HCEC 1CT (cell line): ENCODE measurements at regions not wholly inside any gene's neighbourhood (a gene's known extent, or its start where the extent isn't known, plus 50 kb on each side); places are given as distances from the start of the nearest gene placed in this dataset.
"Not testable (repeated sequence)": the region's sequence is repeated elsewhere in the genome, so short reads cannot be mapped to it uniquely, and the experiment has no call there.

Source experiments
- DNase-seq: peaks from one replicate; pipeline ENCODE4 v3.0.0-alpha.2; 2017

DNA sequence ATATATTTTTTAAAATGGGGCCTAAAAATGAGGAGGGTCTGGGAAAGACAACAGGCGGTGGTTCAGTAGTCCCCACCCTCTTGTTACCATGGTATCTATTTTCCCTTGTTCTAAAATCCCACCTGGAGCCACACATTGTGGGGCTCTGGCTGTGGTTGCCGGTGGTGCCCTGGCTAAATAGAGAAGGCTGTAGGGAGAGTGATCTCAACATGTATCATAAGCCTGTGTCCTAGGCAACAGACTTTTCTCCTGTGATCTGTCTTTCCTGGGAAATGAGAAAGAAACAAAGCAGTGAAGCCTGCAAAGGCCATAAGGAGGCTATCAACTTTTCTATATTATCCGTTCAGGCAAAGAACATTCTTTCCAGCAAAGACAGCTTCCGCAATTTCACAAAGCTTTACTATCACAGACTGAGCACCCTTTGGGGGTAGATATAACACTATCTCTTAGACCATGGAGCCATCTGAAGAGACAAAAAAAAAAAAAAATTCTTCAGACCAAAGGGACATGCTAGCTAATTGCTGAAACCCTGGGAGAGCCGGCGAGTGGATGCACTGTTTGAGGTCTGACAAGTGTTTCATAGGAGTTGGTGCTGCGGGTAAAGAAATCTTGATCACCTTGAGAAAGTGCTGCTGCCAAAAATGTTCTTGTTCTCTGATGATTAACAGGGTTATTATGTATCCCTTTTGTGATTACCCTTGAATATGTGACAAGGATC lies 879.2 kb upstream of the DDX18 start:
- DNase-seq = no peak

GRCh38 chr2:116948258-116948657 lies 866.2 kb upstream of the DDX18 start:
- DNase-seq = no peak

DNA sequence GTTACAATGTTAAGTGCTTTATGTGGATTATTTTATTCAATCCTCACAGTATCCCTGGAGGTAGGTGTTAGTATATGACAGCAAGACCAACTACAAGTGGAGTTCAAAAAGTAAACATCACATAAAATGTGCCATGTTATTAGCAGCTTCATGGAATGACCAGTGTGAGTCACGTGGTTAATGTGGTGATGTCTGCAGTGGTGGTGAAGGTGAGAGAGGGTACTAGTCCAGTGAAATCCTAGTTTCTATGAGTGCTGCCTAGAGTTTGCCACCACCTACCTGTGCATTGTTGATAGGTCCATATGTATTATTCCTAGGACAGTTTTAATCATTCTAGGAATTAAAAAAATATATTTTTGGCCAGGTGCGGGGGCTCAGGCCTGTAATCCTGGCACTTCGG lies 865.2 kb upstream of the DDX18 start:
- DNase-seq = no peak

- DNase-seq = no peak
These were observed 862.2 kb upstream of the DDX18 start for GRCh38 chr2:116952254-116952653.

- DNase-seq = no peak
These were observed 858.8 kb upstream of the DDX18 start for GRCh38 chr2:116955646-116956045.

DNA sequence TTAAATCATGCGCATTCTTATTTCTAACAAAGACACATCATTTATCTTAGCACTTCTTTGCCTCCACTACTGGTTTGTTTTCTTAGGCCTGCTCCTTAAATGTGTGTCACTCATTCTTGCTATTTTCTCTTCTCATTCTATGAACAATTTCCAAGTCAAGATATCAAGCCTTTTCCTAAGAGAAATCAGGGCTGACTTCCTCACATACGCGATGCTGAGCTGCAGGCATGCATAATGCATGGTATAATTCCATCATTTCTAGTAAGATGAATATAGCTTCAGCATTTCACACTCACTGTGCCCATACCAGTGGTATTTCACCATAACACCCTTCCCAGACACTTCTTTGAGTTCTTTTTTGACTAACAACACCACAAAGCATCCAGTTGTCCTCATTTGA lies 838.9 kb upstream of the DDX18 start:
- DNase-seq = no peak

- no peak for DNase-seq
These were observed 834.4 kb upstream of the DDX18 start for GRCh38 chr2:116979916-116980764.

DNA sequence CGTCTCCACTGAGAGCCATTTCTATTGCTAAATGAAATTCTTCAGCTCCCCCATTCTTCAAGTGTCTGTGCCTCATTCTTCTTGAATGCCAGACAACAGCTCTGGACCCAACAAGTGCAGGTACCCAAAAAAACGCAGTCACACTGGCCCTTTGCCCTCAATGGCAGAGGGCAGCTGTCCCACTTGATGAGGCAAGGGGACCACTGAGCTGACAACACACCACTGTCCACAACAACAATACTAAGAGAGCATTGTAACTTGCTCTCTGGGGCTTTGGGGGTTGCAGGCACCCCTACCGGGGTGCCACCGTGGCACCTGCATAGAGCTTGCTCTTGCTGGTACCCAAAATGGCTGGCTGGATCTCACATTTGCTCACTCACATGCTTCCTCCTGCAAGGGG lies 827.0 kb upstream of the DDX18 start:
- DNase-seq = no peak

GRCh38 chr2:116988303-116988702 lies 826.2 kb upstream of the DDX18 start:
- DNase-seq = no peak

DNA sequence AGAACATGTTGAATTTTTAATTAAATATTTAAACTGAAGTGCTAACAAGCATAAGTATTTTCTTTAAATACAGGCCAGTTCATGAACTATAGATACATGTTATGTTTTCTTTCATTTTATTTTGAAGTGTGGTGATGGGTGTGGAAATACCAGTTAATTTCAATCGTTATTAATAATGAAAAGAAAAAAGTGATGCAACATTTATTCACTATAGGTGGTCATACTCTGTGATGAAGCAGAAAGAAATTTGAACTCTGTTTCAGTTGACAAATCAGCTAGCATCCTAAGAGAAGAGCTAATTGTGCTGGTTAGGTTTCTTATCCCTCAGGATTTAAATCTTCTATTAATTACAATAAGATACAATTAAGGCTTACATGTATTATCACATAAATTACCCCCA lies 795.1 kb upstream of the DDX18 start:
- no peak for DNase-seq

DNA sequence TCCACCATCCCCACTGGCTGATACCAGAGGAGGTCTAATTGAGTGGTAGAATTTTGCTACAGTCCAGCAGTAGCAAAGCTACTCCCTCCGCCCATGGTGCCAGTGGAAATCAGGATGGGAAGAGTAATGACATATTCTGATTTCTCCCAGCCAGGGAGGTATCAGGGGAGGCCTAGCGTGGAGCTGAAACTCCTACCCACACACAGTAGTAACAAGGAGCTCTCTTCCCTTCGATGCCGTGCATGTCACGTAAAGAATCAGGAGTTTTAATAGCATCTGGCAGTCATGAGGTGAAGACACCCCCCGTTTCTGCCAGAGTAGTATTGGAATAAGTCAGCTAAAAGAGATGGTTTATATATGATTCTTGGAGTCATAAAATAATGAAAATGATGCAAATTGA lies 786.8 kb upstream of the DDX18 start:
- no peak for DNase-seq

- DNase-seq = not testable (repeated sequence)
These were observed 785.8 kb upstream of the DDX18 start for GRCh38 chr2:117028708-117029107.

DNA sequence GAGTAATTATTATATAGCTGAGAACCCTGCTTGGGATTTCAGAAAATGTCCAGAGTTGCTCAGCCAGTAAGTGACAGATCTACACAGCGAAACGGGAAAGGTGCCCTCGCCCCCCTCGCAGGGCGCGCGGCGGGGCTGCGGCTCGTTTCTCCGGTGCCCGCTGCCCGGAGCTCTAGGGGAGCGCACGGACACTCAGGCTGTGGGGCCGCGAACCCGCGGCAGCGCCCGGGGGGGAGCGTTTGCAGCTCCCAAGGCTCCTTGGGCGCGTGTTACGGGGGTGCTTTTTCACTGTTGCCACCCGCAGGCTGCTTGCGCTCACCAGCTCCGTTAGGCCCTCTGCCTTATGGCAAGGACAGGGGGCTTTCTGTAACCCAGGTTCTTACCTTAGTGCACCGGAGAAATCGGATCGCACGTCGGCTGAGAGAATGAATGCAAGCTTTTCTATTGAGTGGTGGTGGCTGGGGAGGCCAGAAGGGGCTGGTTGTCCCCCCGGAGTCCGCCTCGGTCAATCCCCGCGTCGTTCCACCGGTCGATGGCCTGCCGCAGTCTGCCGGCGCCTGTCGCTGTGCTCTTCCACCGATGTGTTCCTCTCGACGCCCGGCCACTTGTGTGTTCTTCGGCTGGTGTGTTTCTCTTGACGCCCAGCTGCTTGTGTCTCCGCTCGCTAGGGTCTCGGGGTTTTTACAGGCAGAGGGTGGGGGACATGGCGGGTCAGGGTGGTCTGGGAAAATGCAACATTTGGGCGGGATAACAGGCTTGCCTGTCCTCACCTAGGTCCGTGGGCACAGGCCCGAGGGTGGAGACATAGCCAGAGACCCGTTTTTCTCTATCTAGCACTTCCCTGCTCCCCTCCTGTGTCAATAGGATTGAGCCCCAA lies 758.8 kb upstream of the DDX18 start:
- no peak for DNase-seq

GRCh38 chr2:117056376-117056748 lies 758.1 kb upstream of the DDX18 start:
- no peak for DNase-seq

DNA sequence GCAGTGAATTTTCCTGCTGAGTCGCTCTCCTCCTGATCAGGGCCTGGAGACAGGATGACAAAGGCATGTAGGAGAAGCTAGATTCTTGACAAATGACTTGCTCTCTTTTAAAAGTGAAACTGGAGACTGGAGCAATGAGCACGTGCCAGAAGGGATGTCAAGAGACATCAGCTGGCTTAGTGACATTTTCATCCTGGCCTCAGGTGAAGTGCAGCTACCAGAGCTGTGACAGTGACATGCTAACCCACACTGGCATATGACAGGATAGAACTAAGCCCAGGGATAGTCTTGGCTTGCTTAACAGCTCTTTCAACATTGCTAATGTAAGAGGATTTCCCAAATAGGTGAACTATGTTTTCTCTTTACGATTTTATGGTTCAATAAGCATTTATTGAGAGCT lies 757.5 kb upstream of the DDX18 start:
- no peak for DNase-seq

DNA sequence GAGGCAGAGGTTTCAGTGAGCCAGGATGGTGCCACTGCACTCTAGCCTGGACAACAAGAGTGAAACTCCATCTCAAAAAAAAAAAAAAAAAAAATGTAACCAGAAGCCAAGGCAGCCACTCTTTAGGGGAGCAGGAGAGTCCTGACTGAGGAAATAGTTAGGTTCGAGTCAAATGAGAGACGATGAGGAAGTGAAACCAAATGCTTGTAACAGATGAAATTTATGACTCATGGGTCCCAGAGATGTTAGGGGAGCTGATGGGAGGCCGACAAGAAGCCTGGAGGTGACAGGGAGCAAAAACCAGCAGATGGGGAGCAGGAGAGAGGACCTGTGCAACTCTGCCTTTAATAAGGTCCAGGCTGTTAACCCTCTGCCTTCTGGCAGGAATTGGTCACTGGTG lies 756.1 kb upstream of the DDX18 start:
- DNase-seq = no peak

GRCh38 chr2:117064021-117064420 lies 750.5 kb upstream of the DDX18 start:
- no peak for DNase-seq

DNA sequence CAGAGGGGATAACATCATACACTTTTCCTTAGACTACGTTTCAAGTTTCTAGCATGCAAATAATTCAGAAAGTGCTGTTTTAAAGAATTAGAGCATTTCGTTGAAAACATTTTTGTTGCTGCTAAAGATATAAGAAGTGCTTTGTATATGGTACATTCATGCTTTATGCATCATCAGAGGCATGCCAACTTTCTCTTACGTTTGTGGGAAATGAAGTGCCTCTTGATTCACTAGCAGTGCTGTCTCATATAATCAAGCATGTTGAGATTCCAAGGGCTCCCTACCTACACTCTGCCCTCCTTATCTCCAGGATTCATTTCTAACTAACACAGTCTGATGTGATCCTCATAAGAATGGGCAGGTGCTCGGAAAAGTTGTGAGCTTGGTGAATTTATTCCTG lies 748.6 kb upstream of the DDX18 start:
- no peak for DNase-seq

DNA sequence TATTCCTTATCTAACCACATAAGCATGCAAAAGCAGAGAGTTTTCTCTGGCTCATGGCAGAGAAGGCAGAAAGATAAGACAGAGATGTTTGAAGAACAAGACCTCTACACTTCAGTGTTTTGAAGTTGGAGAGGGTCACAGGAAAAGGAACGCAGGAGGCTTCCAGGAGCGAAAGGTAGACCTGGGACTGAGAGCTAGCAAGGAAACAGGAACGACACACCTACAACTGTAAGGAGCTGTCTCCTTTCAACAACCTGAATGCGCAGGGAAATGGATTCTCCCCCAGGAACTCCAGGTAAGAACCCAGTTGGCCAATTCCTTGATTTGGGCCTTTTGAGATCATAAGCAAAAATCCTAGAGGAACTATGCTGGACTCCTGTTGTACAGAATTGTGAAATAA lies 746.6 kb upstream of the DDX18 start:
- DNase-seq = no peak

GRCh38 chr2:117068371-117068770 lies 746.1 kb upstream of the DDX18 start:
- no peak for DNase-seq

DNA sequence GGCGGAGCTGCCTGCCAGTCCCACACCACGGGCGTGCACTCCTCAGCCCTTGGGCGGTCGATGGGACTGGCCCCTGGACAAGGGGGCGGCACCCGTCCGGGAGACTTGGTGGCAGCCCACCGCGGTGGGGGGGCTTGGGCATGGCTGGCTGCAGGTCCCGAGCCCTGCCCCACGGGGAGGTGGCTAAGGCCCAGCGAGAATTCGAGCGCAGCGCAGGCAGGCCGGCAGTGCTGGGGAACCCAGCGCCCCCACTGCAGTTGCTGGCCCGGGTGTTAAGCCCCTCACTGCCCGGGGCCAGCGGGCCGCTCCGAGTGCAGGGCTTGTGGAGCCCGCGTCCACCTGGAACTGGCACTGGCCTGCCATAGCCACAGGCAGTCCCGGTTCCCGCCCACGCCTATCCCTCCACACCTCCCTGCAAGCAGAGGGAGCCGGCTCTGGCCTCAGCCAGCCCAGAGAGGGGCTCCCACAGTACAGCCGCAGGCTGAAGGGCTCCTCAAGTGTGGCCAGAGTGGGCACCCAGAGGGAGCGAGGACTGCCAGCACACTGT lies 742.9 kb upstream of the DDX18 start:
- DNase-seq = no peak

DNA sequence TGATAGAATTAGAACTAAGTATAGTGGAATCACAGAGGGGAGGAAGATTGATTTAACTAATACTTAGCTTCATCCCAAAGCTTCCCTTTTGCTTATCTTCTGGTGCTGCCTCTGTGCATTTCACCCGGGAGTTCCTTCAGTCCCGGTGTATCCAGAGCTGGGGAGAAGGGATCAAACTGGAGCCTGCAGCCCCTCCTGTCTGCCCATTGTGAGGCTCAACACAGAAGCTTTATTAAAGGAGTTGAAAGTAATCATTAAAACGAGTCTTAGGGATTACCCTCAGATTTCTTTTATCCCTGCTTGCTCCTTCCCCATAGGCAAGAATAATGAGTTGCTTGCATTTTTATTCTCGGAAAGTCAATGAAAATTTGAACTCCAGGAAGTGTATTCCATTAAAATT lies 739.7 kb upstream of the DDX18 start:
- no peak for DNase-seq

DNA sequence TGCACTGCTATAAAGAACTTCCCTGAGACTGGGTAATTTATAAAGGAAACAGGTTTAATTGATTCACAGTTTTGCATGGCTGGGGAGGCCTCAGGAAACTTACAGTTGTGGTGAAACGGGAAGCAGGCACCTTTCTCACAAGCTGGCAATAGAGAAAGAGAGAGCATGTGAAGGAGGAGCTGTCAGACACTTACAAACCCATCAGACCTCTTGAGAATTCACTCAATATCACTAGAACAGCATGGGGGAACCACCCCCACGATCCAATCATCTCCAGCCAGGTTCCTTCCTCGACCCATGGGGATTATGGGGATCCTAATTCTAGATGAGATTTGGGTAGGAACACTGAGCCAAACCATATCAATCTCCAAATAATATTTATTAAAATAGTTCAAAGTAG lies 729.2 kb upstream of the DDX18 start:
- no peak for DNase-seq
